Esophagus muscularis mucosa (tissue), 4 donors: ENCODE measurements at regions not wholly inside any gene's neighbourhood (a gene's known extent, or its start where the extent isn't known, plus 50 kb on each side); places are given as distances from the start of the nearest gene placed in this dataset.
"Not testable (repeated sequence)": the region's sequence is repeated elsewhere in the genome, so short reads cannot be mapped to it uniquely, and the experiment has no call there.

Source experiments
- EP300 ChIP-seq: sonication (generic); formaldehyde crosslinking; IDR thresholded peaks from one replicate; pipeline ENCODE4 v1.6.1; 2017; ENCODE audit warnings: antibody characterized with exemption
- POLR2A ChIP-seq: fragments of 450-650 bp; IDR thresholded peaks from one replicate; pipeline ENCODE4 v1.6.1; 2017; ENCODE audit warnings: antibody characterized with exemption, moderate library complexity, mild to moderate bottlenecking, low read depth
- POLR2AphosphoS5 ChIP-seq, 2 donors: sonication (generic); formaldehyde crosslinking; IDR thresholded peaks; one replicate each; pipeline ENCODE4 v1.6.1; 2017; ENCODE audit warnings: antibody characterized with exemption in 2 of 2
- TF ChIP-seq, protein P1 (sequence below), 3 experiments: fragments of 200-600 bp in 2 of 3; fragments of 450-650 bp in 1 of 3; sonication (generic) in 2 of 3; IDR thresholded peaks; one replicate each; pipeline ENCODE4 v1.5.1; 2017 to 2019; ENCODE audit warnings: antibody characterized with exemption in 3 of 3, mild to moderate bottlenecking in 2 of 3, moderate library complexity in 1 of 3

DNA sequence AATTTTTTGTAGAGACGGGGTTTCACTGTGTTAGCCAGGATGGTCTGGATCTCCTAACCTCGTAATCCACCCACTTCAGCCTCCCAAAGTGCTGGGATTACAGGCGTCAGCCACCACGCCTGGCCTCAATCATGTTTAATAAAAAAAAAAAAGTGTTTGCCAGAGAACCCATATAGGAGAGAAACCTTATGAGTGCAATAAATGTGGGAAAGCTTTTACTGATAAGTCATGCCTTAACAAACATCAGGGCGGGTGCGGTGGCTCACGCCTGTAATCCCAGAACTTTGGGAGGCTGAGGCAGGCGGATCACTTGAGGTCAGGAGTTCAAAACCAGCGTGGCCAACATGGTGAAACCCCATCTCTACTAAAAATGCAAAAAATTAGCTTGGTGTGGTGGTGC is 110.9 kb upstream of the PPP2R5A start:
- TF ChIP-seq EP300; POLR2A; POLR2AphosphoS5 (IDR thresholded peaks at IDR 0.05): not testable (repeated sequence)
- TF ChIP-seq, protein P1, sequence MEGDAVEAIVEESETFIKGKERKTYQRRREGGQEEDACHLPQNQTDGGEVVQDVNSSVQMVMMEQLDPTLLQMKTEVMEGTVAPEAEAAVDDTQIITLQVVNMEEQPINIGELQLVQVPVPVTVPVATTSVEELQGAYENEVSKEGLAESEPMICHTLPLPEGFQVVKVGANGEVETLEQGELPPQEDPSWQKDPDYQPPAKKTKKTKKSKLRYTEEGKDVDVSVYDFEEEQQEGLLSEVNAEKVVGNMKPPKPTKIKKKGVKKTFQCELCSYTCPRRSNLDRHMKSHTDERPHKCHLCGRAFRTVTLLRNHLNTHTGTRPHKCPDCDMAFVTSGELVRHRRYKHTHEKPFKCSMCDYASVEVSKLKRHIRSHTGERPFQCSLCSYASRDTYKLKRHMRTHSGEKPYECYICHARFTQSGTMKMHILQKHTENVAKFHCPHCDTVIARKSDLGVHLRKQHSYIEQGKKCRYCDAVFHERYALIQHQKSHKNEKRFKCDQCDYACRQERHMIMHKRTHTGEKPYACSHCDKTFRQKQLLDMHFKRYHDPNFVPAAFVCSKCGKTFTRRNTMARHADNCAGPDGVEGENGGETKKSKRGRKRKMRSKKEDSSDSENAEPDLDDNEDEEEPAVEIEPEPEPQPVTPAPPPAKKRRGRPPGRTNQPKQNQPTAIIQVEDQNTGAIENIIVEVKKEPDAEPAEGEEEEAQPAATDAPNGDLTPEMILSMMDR (IDR thresholded peaks at IDR 0.05): not testable (repeated sequence)
